PFSK-1 (cell line): ENCODE measurements at regions not wholly inside any gene's neighbourhood (a gene's known extent, or its start where the extent isn't known, plus 50 kb on each side); places are given as distances from the start of the nearest gene placed in this dataset.

ENCODE experiments used
- POLR2AphosphoS5 ChIP-seq: IDR thresholded peaks from 2 replicates; pipeline ENCODE4 v1.6.1; 2012; ENCODE audit warnings: low read depth, mild to moderate bottlenecking, control low read depth, low read length, moderate library complexity
- REST ChIP-seq, 2 experiments: IDR thresholded peaks; 2 replicates each; pipeline versions ENCODE4 v1.6.1 to v1.8.0; 2011 to 2012; ENCODE audit warnings: low read depth in 2 of 2, low read length in 2 of 2, control low read depth in 1 of 2, inconsistent platforms in 1 of 2, mild to moderate bottlenecking in 1 of 2, moderate library complexity in 1 of 2; ENCODE audit not compliant: insufficient read depth in 1 of 2
- SIN3A ChIP-seq: IDR thresholded peaks from 2 replicates; pipeline ENCODE4 v1.6.1; 2012; ENCODE audit warnings: mild to moderate bottlenecking, low read length, moderate library complexity, borderline replicate concordance; ENCODE audit not compliant: insufficient read depth

GRCh38 chr14:32009976-32010581 lies 67.0 kb upstream of the ARHGAP5 start:
- TF ChIP-seq POLR2AphosphoS5 = no peak
- TF ChIP-seq SIN3A = no peak
- no peak for TF ChIP-seq REST (IDR thresholded peaks at IDR 0.05; ENCODE audit: insufficient read depth in 1 of 2, low read depth in 2 of 2, low read length in 2 of 2)
